ENCODE measurements at regions not wholly inside any gene's neighbourhood (a gene's known extent, or its start where the extent isn't known, plus 50 kb on each side); places are given as distances from the start of the nearest gene placed in this dataset.

- no peak for DNase-seq
Measured at GRCh38 chr1:186620566-186621350, 59.5 kb downstream of the PTGS2 start.

DNA sequence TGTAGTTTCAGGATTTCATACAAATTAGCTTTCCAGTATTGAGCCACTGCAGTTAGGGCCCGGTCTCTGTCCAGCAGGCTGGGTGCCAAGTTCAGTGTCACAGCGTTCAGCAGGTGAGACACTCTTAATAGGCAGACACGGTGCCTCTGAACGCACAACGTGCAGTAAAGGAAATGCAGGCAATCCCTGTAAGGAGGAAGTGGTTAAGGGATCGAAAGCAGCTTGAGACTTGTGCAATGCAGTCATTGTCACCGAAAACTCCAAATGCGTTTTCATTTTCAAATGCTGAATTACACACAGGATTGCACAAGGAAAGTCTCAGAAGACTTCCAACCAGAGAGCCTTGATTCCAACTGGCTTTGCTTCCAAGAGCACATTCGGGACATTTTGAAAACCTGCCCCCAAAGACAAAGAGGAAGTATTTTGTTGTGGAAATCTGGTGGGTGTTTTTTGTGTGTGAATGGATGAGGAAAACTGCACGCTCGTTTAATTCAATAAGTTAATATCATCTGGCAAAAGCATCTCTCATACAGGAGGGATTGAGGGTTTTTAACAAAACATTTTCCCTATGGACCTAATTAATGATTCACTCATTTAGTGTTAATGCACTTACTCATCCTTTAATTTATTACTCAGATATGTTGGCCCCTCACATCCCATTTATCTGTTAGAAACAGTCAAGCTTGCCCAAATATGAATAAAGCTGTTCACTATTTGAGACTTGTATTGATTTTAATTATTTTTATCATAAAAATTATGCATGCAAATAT is 61.6 kb downstream of the PTGS2 start:
- peak; percentile 78 for DNase-seq

GRCh38 chr1:186617926-186618325 is 62.3 kb downstream of the PTGS2 start:
- peak; percentile 39 for DNase-seq

DNA sequence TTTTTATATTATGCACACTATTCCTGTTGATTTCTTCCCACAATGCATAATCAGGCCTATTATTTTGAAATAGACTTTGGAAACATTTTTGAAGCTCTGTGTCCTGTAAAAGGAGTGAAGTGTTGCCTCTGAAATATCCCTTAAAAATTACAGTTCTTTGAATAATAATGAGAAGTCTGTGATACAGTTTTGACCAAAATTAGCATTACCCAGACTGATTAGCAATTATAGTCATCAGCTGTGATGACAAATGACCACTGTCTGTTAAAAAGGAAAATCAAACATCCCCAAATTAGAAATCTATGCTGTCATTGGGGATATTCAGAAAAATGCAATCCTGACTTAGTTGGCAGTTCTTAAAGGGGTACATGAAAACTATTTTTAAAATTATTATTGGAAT is 63.7 kb downstream of the PTGS2 start:
- DNase-seq = no peak

GRCh38 chr1:186615332-186615731 is 64.9 kb downstream of the PTGS2 start:
- no peak for DNase-seq

GRCh38 chr1:186611156-186611555 is 69.1 kb downstream of the PTGS2 start:
- DNase-seq = no peak

- no peak for DNase-seq
Measured at GRCh38 chr1:186609183-186609582, 71.0 kb downstream of the PTGS2 start.

GRCh38 chr1:186605762-186606350 is 74.4 kb downstream of the PTGS2 start:
- peak; percentile 76 for DNase-seq

GRCh38 chr1:186595969-186596368 is 84.3 kb downstream of the PTGS2 start:
- DNase-seq = no peak

DNA sequence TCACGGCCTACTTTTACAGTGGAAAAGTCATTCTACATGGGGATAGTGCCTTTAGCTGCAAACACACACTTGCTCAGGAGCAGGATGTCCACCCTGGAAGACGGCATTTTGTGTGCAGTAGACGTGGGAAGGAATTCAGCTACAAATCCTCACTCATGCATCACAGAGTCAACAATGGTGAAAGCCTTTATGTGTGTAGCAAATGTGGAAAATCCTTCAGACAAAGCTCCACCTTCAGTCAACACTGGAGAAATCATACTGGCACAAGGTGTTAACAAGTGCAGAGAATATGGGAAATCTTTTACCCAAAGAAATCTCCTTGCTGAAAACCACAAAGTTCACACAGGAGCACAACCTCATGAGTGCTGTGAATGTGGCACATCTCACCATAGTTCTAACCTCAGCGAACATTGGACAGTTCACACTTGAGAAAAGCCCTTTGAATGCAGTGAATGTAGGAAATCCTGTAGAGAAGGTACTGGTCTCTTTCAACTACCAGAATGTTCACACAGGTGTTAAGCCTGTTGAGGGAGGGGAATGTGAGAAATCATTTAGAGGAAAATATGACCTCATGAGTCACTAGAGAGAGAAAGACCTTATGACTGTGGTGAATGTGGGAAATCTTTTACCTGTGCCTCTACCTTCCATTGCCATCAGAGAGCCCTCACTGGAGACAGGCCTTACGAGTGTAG is 101.8 kb downstream of the PTGS2 start:
- DNase-seq = peak; percentile 76

- DNase-seq = peak; percentile 23
Measured at GRCh38 chr1:186577633-186578032, 102.6 kb downstream of the PTGS2 start.

GRCh38 chr1:186577216-186577615 is 103.0 kb downstream of the PTGS2 start:
- DNase-seq = peak; percentile 37

- no peak for DNase-seq
Measured at GRCh38 chr1:186575348-186575747, 104.9 kb downstream of the PTGS2 start.

DNA sequence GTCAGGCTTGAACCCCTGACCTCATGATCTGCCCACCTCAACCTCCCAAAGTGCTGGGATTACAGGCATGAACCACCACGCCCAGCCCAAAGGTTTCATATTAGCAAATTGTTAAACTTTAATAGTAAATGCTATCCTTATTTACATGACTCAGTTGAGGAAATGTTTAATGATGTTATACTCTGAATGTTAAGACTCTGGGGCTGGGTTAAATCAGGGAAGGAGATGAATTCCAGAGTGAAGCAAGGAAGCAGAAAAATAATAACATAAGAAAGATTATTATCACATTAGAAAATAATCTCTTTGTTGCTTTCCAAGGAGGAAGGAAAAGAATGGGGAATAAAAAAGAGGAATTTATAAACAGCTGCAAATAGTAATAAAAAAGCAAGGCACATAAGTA is 105.3 kb downstream of the PTGS2 start:
- no peak for DNase-seq

DNA sequence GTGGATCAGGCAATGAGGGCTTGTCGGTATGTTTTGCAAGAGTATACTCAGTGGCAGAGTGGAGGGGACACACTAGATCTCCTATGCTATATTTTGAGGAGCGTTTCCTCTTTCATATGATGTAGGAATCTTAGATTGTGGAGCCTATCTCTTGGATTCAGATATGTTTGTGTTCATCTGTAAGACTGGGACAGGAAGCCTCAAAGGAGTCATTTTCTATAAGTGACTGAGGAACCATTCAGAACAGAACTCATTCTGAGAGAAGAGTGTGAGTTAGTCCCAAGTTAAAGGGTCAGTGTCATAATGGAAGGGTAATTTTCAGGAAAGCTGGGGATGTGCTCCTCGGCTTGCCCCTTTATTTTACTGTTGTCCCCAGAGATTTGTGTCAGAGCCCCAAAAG is 107.7 kb downstream of the PTGS2 start:
- DNase-seq = no peak

DNA sequence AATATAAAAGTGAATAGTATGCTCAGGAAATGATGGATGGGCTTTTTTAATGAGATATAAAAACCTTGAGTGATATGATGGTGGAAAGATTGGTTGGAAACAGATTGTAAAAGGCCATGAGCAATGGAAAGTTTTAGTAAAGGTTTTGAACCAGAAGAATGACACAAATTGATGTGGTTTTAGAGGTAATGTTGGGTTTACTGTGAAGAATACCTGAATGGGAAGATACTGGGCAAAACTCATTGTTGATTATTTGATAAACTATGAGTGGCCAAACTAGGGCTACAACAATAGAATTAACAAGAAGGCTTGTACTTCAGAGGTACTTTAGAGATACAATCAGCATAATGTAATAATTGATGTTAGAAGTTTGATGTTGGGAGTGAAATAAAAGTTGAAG is 108.5 kb downstream of the PTGS2 start:
- DNase-seq = no peak

- DNase-seq = no peak
Measured at GRCh38 chr1:186569856-186570255, 108.9 kb upstream of the PDC start.

GRCh38 chr1:186568221-186568620 is 107.3 kb upstream of the PDC start:
- no peak for DNase-seq

DNA sequence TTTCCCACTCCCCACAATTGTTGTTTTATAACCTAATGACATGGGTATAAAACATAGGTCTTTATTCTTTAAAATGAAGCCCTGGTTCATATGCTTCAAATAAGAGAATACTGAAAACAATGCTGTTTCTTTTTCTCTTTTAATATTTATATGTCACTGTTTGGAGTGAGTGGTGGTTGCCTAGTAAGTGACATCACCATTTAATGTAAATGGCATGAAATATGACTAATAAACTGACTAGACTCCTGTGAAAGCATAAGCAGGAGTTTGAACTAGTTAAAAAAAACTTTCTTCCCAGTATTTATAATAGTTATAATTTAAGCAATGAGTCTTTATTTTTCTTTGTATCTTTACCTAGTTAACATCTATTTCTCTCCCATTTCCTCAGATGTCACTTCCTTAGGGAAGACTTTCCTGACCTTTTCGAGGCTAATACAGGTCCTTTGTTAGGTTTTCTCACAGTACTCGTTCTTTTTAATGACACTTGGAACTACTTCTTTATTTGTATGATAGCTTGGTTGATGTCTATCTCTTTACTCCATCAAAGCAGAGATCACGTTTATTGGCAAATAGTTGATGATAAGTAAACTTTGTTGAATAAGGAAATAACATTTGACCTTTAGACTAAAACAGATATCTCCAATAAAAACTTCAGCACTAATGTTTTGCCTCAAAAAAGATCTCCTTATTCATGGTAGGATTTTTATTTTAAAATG is 105.4 kb upstream of the PDC start:
- peak; percentile 12 for DNase-seq

- DNase-seq = no peak
Measured at GRCh38 chr1:186564582-186564981, 103.7 kb upstream of the PDC start.

DNA sequence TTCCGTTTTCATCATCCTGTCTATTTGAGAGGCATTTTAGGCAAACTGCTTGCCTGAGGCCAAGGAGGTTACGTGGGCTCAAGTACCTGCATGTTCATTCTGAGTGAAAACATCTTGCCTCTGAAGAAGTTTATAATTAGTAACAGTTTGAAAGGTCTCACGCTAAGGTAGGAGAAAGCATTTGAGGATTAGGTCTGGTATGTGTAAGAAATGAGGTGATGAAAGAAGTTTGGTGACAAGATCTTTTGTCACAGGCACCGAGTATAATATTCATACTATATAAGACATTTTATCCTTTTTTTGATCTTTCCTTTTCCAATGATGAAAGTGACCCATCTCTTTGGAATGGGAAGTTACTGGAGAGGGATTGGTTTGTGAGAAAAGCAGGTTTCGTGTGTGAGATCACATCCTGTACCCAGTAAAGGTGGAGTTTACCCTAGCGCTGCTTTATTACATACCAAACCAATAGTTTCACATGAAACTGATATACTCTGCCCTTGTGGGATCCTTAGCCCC is 98.7 kb upstream of the PDC start:
- DNase-seq = no peak

DNA sequence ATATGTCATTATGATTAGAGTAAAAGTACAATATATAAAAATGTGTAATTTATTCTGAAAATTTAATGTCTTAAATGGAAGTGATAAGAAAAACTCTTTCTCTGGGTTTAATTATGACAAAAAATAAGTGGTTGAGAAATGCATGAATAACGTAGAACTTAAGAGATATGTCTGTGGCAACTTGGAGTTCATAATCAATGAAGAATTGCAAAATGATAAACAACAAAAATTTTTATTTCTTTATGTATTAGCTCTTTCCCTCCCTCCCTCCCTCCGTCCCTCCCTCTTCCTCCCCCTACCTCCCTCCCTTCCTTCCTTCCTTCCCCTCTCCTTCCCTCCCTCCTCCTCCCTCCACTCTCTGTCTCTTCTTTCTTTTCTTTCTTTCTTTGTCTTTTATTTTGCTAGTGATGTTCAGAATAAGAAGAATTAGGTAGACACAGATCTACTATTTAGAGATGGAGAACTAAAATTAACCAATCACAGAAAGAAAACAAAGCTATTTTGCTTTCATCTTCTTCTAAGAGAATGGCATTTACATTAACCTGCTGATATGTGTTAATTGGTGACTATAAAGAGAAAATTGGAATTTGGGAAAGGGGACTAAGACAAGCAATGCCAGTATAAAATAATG is 96.3 kb upstream of the PDC start:
- DNase-seq = no peak
